AG09309 (cell line): ENCODE measurements at regions not wholly inside any gene's neighbourhood (a gene's known extent, or its start where the extent isn't known, plus 50 kb on each side); places are given as distances from the start of the nearest gene placed in this dataset.

ENCODE experiments used
- DNase-seq: peaks from one replicate; pipeline ENCODE4 v3.0.0-alpha.2; 2010; ENCODE audit warnings: low read depth
- H3K4me3 ChIP-seq: 2 replicates; pipeline ENCODE4 v1.5.1; 2011; ENCODE audit warnings: mild to moderate bottlenecking, low read depth, low read length, moderate library complexity; ENCODE audit not compliant: control insufficient read depth
- TF ChIP-seq, protein P1 (sequence below): IDR thresholded peaks from 2 replicates; pipeline ENCODE4 v1.5.1; 2011; ENCODE audit warnings: mild to moderate bottlenecking, low read depth, low read length, inconsistent platforms; ENCODE audit not compliant: insufficient read depth, control insufficient read depth; ENCODE audit errors: missing control alignments

DNA sequence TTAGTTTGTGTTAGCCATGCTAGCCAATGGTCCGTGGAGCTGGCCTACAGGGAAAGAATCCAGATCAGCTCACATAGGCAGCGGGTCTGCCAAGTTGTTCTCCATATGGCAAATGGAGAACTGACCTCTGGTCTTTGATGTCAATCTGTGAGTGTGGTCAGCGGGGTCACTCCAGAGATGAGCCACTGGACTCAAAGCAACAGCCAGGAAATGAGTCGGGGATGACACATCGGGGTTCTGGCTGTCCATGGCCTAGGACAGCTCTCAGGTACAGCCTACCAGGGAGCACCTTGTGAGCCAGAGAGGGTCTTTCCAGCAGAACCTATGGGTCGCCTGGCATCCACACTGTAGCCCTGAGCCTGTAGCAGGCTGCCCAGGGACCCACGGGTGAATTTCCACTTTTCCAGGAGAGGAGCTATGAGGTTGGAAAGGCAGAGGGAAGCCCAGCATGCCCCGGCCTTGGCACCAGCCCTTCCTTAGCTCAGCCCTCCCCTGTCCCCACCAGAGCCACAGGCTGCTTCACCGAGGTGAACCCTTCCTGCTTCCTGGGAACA lies 203.0 kb upstream of the TNRC6C start:
- DNase-seq, result no peak
- TF ChIP-seq, protein P1, sequence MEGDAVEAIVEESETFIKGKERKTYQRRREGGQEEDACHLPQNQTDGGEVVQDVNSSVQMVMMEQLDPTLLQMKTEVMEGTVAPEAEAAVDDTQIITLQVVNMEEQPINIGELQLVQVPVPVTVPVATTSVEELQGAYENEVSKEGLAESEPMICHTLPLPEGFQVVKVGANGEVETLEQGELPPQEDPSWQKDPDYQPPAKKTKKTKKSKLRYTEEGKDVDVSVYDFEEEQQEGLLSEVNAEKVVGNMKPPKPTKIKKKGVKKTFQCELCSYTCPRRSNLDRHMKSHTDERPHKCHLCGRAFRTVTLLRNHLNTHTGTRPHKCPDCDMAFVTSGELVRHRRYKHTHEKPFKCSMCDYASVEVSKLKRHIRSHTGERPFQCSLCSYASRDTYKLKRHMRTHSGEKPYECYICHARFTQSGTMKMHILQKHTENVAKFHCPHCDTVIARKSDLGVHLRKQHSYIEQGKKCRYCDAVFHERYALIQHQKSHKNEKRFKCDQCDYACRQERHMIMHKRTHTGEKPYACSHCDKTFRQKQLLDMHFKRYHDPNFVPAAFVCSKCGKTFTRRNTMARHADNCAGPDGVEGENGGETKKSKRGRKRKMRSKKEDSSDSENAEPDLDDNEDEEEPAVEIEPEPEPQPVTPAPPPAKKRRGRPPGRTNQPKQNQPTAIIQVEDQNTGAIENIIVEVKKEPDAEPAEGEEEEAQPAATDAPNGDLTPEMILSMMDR, result no peak
- no peak overlapping the region for H3K4me3 ChIP-seq

DNA sequence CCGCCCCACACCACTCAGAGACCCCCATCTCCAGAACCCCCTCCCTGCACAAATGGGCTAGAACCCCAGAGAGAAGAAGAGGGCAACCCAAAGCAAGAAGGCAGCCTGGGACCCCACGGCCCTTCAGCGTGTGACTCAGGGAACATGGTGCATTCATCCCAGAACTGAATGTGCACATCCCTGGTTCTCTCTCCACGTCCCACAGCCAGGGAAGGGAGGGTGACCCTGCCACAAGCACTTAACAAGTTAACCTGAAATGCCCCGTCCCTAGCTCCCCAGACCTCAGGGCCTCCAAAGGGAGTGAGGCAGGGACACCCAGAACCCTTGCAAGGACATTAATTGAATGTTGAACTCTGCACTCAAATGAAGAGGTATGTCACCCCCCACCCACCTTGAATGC lies 202.5 kb upstream of the TNRC6C start:
- TF ChIP-seq, protein P1, result no peak
- DNase-seq, result no peak
- no peak overlapping the region for H3K4me3 ChIP-seq

DNA sequence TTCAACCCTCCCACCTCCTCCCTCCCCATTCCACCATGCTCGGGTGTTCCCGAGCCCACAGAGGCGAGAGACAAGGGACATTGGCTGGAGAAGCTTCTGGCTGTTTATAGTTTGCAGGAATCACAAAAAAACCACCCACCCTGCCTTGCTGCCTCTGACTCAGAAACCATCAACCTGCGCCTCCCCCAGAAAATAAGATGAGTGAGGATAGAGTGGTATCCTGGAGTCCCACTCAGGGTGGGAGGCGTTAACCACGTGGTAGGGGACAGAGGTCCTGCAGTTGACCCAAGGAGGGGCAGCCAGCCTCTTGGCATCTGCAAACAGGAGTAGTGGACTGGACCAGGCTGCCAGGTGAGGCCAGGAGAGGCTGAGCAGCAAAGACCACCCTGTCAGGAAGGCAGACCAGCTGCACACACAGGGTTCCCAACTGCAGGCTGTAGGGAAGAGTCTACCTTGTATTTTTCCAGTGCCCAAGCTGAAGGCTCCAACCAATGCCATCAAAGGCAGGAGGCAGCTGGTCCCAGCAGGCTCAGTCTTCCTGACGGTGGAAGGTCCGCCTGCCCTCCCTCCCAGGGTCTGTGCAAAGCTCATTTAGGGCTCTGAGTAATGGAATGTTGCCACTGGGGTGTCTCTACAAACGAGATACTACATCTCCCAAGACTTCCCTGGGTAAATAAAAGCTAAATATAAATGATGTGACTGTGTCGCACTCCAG lies 201.5 kb upstream of the TNRC6C start:
- DNase-seq, result no peak
- no peak overlapping the region for H3K4me3 ChIP-seq
- TF ChIP-seq, protein P1, result no peak

DNA sequence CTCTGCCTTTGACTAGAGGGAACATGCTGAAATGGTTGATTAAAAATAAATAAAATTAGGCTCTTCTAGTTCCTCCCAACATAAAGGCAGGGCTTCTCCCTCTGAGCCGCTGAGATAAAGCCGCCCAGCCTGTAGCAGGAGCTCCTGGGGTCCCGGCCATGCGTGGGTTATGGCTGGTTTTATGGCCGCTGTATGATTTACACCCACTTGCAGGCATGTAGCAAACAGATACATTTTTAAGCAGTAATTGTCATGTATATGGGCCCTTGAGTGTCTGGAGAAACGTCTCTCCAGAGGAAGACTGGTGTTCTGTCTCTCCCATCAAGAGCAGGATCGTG lies 201.0 kb upstream of the TNRC6C start:
- TF ChIP-seq, protein P1, result no peak
- no peak overlapping the region for H3K4me3 ChIP-seq
- DNase-seq, result no peak

DNA sequence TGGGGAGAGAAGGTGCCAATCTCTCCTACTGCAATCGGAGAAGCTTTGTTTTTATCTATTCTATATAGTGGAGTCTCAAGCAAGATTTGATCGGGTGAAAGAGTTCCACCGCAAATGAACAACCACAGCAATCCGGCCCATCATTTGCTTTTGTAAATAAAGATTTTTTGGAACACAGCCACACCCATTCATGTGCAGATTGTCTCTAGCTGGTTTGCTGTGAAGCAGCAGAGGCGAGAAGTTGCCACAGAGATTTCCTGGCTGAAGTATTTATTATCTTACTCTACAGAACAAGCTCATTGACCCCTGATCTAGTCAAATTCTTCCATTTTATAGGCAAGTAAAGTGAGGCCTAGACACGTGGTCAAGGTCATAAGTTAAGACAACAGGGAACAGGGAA lies 195.5 kb upstream of the TNRC6C start:
- TF ChIP-seq, protein P1, result no peak
- DNase-seq, result no peak
- H3K4me3 ChIP-seq, result no peak overlapping the region

DNA sequence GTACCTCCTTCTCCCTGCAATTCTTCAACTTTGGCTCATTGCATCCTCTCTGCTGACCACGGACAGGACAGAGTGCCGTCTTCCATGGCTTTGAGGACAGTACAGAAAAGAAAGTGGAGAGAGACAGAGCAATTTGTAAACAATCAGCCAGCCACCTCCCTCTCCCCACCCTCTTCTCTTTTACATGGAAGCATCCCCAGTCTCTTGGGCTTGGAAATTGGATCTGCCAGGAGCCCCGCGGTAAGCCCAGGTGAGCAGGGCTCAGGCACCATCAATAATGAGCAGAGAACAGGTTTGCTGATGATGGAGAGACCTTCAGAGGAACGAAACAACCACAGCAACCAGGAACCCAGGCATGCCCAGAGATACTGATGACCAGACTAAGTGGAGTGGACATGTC lies 194.9 kb upstream of the TNRC6C start:
- TF ChIP-seq, protein P1, result no peak
- no peak for DNase-seq
- no peak overlapping the region for H3K4me3 ChIP-seq

DNA sequence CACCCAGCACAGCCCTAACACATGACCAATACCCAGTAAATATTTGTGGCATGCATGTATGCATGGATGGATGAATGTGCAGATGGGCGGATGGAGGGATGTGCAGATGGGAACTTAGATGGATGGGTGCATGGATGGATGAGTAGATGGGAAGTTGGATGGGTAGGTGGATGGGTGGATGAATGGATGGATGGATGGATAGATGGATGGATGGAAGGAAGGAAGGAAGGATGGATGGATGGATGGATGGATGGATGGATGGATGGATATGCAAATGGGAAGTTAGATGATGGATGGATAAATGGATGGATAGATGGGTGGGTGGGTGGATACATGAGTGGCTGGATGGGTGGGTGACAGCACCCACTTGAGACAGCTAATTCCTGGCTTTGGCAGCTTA lies 193.2 kb upstream of the TNRC6C start:
- TF ChIP-seq, protein P1, result no peak
- H3K4me3 ChIP-seq, result no peak overlapping the region
- no peak for DNase-seq
